GM23338 (cell line): ENCODE measurements at regions not wholly inside any gene's neighbourhood (a gene's known extent, or its start where the extent isn't known, plus 50 kb on each side); places are given as distances from the start of the nearest gene placed in this dataset.
A peak's percentile ranks its signal among the peaks of the same experiment; 100 is the strongest.

Source experiments
- ATAC-seq: fragments of 200-7000 bp; cut with Tn5 transposase; 3 replicates; pipeline ENCODE4 v1.9.1; 2020
- DNase-seq: peaks from one replicate; pipeline ENCODE4 v3.0.0-alpha.2; 2015; ENCODE audit warnings: low spot score
- H2AFZ ChIP-seq: fragments of 200-600 bp; sonication (generic); 2 replicates; pipeline ENCODE4 v1.8.0; 2016; ENCODE audit warnings: antibody characterized with exemption, mild to moderate bottlenecking, moderate library complexity
- H3F3A ChIP-seq: fragments of 200-600 bp; sonication (generic); replicated peaks from 2 replicates; pipeline ENCODE4 v1.8.0; 2017; ENCODE audit warnings: antibody characterized with exemption, mixed run types, low read depth
- H3K27ac ChIP-seq: fragments of 200-600 bp; sonication (generic); 2 replicates; pipeline ENCODE4 v1.6.1; 2016; ENCODE audit warnings: low read depth
- H3K27me3 ChIP-seq: fragments of 200-600 bp; sonication (generic); 2 replicates; pipeline ENCODE4 v1.8.0; 2016; ENCODE audit warnings: mild to moderate bottlenecking, mixed run types, moderate library complexity; ENCODE audit not compliant: insufficient read depth
- H3K36me3 ChIP-seq: fragments of 200-600 bp; sonication (generic); 2 replicates; pipeline ENCODE4 v1.8.0; 2016; ENCODE audit warnings: mild to moderate bottlenecking; ENCODE audit not compliant: insufficient read depth
- H3K4me1 ChIP-seq: fragments of 200-600 bp; sonication (generic); 2 replicates; pipeline ENCODE4 v1.8.0; 2016; ENCODE audit warnings: mild to moderate bottlenecking, moderate library complexity; ENCODE audit not compliant: insufficient read depth
- H3K4me2 ChIP-seq: fragments of 200-600 bp; sonication (generic); 2 replicates; pipeline ENCODE4 v1.7.1; 2017; ENCODE audit warnings: mixed run types
- H3K4me3 ChIP-seq: fragments of 200-600 bp; sonication (generic); 2 replicates; pipeline ENCODE4 v1.6.1; 2016; ENCODE audit warnings: mixed run types
- H3K79me2 ChIP-seq: fragments of 200-600 bp; sonication (generic); replicated peaks from 2 replicates; pipeline ENCODE4 v1.8.0; 2017; ENCODE audit warnings: mild to moderate bottlenecking; ENCODE audit not compliant: insufficient read depth
- H3K9me2 ChIP-seq: fragments of 200-600 bp; sonication (generic); 2 replicates; pipeline ENCODE4 v1.8.0; 2017; ENCODE audit not compliant: insufficient read depth
- H4K20me1 ChIP-seq: fragments of 200-600 bp; sonication (generic); replicated peaks from 2 replicates; pipeline ENCODE4 v1.8.0; 2017; ENCODE audit warnings: mild to moderate bottlenecking; ENCODE audit not compliant: insufficient read depth
- H3K27ac Mint-ChIP-seq: 2 replicates; pipeline ENCODE4 v1.8.0; 2020; ENCODE audit warnings: inconsistent platforms, mild to moderate bottlenecking, moderate library complexity, mixed read lengths
- H3K27me3 Mint-ChIP-seq: 3 replicates; pipeline ENCODE4 v1.8.0; 2022; ENCODE audit warnings: low read depth, mild to moderate bottlenecking, moderate library complexity, mixed read lengths, inconsistent platforms; ENCODE audit not compliant: insufficient read depth, poor library complexity
- H3K36me3 Mint-ChIP-seq: 3 replicates; pipeline ENCODE4 v1.8.0; 2021; ENCODE audit warnings: low read depth, mild to moderate bottlenecking, inconsistent platforms, moderate library complexity, mixed read lengths
- H3K4me1 Mint-ChIP-seq: 3 replicates; pipeline ENCODE4 v1.8.0; 2020; ENCODE audit warnings: mild to moderate bottlenecking, inconsistent platforms, mixed read lengths
- H3K4me3 Mint-ChIP-seq: 3 replicates; pipeline ENCODE4 v1.8.0; 2021; ENCODE audit warnings: moderate library complexity, mild to moderate bottlenecking, inconsistent platforms, mixed read lengths
- H3K9me3 Mint-ChIP-seq: 3 replicates; pipeline ENCODE4 v1.8.0; 2020; ENCODE audit warnings: moderate library complexity, mild to moderate bottlenecking, inconsistent platforms, mixed read lengths
- CREB1 ChIP-seq: fragments of 250-450 bp; sonication (Bioruptor Pico); IDR thresholded peaks from 2 replicates; pipeline ENCODE4 v1.5.0; 2020; ENCODE audit warnings: low read depth, mild to moderate bottlenecking, moderate library complexity
- JUNB ChIP-seq: IDR thresholded peaks from one replicate; pipeline ENCODE4 v1.6.1; 2016; ENCODE audit warnings: antibody characterized with exemption; ENCODE audit not compliant: unreplicated experiment
- ZNF114 ChIP-seq: fragments of 250-450 bp; sonication (Bioruptor Pico); IDR thresholded peaks from 2 replicates; pipeline ENCODE4 v1.5.0; 2020; ENCODE audit warnings: mild to moderate bottlenecking, moderate library complexity
- TF ChIP-seq, protein P1 (sequence below), 2 experiments: fragments of 200-600 bp in 1 of 2; sonication (generic) in 1 of 2; conservative IDR thresholded peaks; 2 replicates each; pipeline versions ENCODE4 v1.5.1 to v1.6.1; 2016 to 2017; ENCODE audit warnings: antibody characterized with exemption in 2 of 2, low read depth in 2 of 2, mild to moderate bottlenecking in 2 of 2, moderate library complexity in 1 of 2
- TF ChIP-seq, protein P2 (sequence below): IDR thresholded peaks from one replicate; pipeline ENCODE4 v1.6.1; 2018; ENCODE audit warnings: antibody characterized with exemption; ENCODE audit not compliant: unreplicated experiment
- TF ChIP-seq, protein P3 (sequence below): fragments of 250-450 bp; sonication (Bioruptor Pico); IDR thresholded peaks from 2 replicates; pipeline ENCODE4 v1.5.0; 2020; ENCODE audit warnings: mild to moderate bottlenecking, moderate library complexity
- TF ChIP-seq, protein P4 (sequence below): IDR thresholded peaks from 2 replicates; pipeline ENCODE4 v1.6.1; 2016; ENCODE audit warnings: antibody characterized with exemption

DNA sequence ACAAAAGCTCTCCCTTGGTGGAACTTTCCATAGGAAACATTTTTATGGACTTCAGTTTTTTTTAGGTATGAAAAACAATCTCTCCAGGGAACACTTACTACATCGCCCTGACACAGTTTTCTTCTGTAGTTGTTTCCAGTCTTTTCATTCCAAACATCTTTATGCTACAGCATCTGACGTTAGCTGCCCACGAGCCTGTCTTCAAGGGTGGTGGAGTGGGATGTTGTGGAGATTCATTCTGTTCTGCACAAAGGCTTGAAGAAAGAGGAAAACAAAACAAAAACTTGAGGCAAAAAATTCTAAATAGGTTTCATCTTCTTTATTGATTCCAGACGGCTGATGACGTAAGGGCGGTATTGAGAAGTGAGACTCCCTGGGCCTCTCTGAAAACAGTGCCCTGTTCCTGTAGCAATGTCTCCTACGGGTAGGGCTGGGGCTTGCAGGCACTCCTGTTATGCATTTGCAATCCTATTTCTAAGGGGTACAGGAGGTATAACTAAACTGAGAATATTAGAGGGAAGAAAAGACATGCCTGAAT lies 375.0 kb downstream of the RNF144A start:
- H3K27me3 Mint-ChIP-seq, result no peaks in the 10 kb centered on the region
- Histone ChIP-seq H3K4me2 (no peak overlapping the region), H4K20me1 (no peaks in the 10 kb centered on the region), H3K9me2 (peaks cover 12% of the 10 kb centered on the region; the same call in 1 of the 2 replicates), H2AFZ (peak overlapping the region; percentile 47; the same call in 1 of the 2 replicates), H3F3A (no peaks in the 10 kb centered on the region), H3K4me1 (no peaks in the 10 kb centered on the region), H3K36me3 (no peaks in the 10 kb centered on the region), H3K79me2 (no peaks in the 10 kb centered on the region), H3K27ac (no peak overlapping the region), H3K27me3 (no peaks in the 10 kb centered on the region), H3K4me3 (no peak overlapping the region)
- DNase-seq (no peak), ATAC-seq (no peak)
- H3K27ac Mint-ChIP-seq, result no peak overlapping the region
- H3K36me3 Mint-ChIP-seq, result no peaks in the 10 kb centered on the region
- peaks cover 2% of the 10 kb centered on the region; the same call in 2 of the 3 replicates for H3K4me1 Mint-ChIP-seq
- H3K9me3 Mint-ChIP-seq, result no peaks in the 10 kb centered on the region
- TF ChIP-seq, protein P1, sequence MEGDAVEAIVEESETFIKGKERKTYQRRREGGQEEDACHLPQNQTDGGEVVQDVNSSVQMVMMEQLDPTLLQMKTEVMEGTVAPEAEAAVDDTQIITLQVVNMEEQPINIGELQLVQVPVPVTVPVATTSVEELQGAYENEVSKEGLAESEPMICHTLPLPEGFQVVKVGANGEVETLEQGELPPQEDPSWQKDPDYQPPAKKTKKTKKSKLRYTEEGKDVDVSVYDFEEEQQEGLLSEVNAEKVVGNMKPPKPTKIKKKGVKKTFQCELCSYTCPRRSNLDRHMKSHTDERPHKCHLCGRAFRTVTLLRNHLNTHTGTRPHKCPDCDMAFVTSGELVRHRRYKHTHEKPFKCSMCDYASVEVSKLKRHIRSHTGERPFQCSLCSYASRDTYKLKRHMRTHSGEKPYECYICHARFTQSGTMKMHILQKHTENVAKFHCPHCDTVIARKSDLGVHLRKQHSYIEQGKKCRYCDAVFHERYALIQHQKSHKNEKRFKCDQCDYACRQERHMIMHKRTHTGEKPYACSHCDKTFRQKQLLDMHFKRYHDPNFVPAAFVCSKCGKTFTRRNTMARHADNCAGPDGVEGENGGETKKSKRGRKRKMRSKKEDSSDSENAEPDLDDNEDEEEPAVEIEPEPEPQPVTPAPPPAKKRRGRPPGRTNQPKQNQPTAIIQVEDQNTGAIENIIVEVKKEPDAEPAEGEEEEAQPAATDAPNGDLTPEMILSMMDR (conservative IDR thresholded peaks at IDR 0.05; ENCODE audit: low read depth in 2 of 2), result no peak
- H3K4me3 Mint-ChIP-seq, result no peak overlapping the region

DNA sequence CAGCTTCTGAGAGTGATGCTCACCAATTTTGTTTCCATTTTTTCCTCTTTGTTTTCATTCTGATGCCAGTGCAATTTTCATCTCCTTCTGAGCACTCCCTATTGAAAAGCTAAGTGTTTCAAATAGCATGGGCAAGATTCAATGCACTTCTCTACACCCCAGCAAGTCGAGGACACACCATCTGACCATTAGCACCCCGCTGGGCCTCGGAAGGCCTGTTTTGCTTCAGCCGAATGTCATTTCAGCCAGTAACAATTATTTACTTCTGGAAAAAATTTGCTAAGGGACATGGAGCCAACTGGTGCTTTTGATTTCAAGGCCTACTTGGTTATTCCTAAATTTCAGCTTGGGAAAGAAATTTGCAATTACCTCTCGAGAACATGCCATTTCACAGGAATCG lies 392.4 kb downstream of the RNF144A start:
- H3K4me1 Mint-ChIP-seq, result peaks cover 5% of the 10 kb centered on the region; the same call in 2 of the 3 replicates
- H3K27ac Mint-ChIP-seq, result no peak overlapping the region
- Histone ChIP-seq H3K79me2 (no peaks in the 10 kb centered on the region), H2AFZ (no peak overlapping the region), H4K20me1 (no peaks in the 10 kb centered on the region), H3K4me2 (no peak overlapping the region), H3K4me1 (no peaks in the 10 kb centered on the region), H3K9me2 (0 out of 2 replicates have a peak, but pooled peaks cover 2% of the 10 kb centered on the region), H3K27me3 (no peaks in the 10 kb centered on the region), H3F3A (no peaks in the 10 kb centered on the region), H3K4me3 (no peak overlapping the region), H3K27ac (no peak overlapping the region), H3K36me3 (no peaks in the 10 kb centered on the region)
- no peaks in the 10 kb centered on the region for H3K27me3 Mint-ChIP-seq
- ATAC-seq, result no peak
- no peak overlapping the region for H3K4me3 Mint-ChIP-seq
- H3K36me3 Mint-ChIP-seq, result no peaks in the 10 kb centered on the region
- DNase-seq, result peak; percentile 11
- no peaks in the 10 kb centered on the region for H3K9me3 Mint-ChIP-seq
- TF ChIP-seq, protein P2, sequence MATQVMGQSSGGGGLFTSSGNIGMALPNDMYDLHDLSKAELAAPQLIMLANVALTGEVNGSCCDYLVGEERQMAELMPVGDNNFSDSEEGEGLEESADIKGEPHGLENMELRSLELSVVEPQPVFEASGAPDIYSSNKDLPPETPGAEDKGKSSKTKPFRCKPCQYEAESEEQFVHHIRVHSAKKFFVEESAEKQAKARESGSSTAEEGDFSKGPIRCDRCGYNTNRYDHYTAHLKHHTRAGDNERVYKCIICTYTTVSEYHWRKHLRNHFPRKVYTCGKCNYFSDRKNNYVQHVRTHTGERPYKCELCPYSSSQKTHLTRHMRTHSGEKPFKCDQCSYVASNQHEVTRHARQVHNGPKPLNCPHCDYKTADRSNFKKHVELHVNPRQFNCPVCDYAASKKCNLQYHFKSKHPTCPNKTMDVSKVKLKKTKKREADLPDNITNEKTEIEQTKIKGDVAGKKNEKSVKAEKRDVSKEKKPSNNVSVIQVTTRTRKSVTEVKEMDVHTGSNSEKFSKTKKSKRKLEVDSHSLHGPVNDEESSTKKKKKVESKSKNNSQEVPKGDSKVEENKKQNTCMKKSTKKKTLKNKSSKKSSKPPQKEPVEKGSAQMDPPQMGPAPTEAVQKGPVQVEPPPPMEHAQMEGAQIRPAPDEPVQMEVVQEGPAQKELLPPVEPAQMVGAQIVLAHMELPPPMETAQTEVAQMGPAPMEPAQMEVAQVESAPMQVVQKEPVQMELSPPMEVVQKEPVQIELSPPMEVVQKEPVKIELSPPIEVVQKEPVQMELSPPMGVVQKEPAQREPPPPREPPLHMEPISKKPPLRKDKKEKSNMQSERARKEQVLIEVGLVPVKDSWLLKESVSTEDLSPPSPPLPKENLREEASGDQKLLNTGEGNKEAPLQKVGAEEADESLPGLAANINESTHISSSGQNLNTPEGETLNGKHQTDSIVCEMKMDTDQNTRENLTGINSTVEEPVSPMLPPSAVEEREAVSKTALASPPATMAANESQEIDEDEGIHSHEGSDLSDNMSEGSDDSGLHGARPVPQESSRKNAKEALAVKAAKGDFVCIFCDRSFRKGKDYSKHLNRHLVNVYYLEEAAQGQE, result no peak
- TF ChIP-seq ZNF114 (CRISPR knock-in tag) (no peak), JUNB (no peak), CREB1 (no peak)
- TF ChIP-seq, protein P3, sequence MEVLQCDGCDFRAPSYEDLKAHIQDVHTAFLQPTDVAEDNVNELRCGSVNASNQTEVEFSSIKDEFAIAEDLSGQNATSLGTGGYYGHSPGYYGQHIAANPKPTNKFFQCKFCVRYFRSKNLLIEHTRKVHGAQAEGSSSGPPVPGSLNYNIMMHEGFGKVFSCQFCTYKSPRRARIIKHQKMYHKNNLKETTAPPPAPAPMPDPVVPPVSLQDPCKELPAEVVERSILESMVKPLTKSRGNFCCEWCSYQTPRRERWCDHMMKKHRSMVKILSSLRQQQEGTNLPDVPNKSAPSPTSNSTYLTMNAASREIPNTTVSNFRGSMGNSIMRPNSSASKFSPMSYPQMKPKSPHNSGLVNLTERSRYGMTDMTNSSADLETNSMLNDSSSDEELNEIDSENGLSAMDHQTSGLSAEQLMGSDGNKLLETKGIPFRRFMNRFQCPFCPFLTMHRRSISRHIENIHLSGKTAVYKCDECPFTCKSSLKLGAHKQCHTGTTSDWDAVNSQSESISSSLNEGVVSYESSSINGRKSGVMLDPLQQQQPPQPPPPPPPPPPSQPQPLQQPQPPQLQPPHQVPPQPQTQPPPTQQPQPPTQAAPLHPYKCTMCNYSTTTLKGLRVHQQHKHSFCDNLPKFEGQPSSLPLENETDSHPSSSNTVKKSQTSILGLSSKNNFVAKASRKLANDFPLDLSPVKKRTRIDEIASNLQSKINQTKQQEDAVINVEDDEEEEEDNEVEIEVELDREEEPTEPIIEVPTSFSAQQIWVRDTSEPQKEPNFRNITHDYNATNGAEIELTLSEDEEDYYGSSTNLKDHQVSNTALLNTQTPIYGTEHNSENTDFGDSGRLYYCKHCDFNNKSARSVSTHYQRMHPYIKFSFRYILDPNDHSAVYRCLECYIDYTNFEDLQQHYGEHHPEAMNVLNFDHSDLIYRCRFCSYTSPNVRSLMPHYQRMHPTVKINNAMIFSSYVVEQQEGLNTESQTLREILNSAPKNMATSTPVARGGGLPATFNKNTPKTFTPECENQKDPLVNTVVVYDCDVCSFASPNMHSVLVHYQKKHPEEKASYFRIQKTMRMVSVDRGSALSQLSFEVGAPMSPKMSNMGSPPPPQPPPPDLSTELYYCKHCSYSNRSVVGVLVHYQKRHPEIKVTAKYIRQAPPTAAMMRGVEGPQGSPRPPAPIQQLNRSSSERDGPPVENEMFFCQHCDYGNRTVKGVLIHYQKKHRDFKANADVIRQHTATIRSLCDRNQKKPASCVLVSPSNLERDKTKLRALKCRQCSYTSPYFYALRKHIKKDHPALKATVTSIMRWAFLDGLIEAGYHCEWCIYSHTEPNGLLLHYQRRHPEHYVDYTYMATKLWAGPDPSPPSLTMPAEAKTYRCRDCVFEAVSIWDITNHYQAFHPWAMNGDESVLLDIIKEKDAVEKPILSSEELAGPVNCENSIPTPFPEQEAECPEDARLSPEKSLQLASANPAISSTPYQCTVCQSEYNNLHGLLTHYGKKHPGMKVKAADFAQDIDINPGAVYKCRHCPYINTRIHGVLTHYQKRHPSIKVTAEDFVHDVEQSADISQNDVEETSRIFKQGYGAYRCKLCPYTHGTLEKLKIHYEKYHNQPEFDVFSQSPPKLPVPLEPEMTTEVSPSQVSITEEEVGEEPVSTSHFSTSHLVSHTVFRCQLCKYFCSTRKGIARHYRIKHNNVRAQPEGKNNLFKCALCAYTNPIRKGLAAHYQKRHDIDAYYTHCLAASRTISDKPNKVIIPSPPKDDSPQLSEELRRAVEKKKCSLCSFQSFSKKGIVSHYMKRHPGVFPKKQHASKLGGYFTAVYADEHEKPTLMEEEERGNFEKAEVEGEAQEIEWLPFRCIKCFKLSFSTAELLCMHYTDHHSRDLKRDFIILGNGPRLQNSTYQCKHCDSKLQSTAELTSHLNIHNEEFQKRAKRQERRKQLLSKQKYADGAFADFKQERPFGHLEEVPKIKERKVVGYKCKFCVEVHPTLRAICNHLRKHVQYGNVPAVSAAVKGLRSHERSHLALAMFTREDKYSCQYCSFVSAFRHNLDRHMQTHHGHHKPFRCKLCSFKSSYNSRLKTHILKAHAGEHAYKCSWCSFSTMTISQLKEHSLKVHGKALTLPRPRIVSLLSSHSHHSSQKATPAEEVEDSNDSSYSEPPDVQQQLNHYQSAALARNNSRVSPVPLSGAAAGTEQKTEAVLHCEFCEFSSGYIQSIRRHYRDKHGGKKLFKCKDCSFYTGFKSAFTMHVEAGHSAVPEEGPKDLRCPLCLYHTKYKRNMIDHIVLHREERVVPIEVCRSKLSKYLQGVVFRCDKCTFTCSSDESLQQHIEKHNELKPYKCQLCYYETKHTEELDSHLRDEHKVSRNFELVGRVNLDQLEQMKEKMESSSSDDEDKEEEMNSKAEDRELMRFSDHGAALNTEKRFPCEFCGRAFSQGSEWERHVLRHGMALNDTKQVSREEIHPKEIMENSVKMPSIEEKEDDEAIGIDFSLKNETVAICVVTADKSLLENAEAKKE (CRISPR knock-in tag), result no peak
- TF ChIP-seq, protein P4, sequence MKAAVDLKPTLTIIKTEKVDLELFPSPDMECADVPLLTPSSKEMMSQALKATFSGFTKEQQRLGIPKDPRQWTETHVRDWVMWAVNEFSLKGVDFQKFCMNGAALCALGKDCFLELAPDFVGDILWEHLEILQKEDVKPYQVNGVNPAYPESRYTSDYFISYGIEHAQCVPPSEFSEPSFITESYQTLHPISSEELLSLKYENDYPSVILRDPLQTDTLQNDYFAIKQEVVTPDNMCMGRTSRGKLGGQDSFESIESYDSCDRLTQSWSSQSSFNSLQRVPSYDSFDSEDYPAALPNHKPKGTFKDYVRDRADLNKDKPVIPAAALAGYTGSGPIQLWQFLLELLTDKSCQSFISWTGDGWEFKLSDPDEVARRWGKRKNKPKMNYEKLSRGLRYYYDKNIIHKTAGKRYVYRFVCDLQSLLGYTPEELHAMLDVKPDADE, result no peak
